ENCODE measurements at regions not wholly inside any gene's neighbourhood (a gene's known extent, or its start where the extent isn't known, plus 50 kb on each side); places are given as distances from the start of the nearest gene placed in this dataset.
"Not testable (repeated sequence)": the region's sequence is repeated elsewhere in the genome, so short reads cannot be mapped to it uniquely, and the experiment has no call there.

- DNase-seq (ENCODE audit: low spot score): no peak
- FAIRE-seq: no peak
Observed at GRCh38 chr10:9939716-9940115, 1078.0 kb upstream of the CELF2 start.

- no peak for DNase-seq (ENCODE audit: low spot score)
- no peak for FAIRE-seq
Observed at GRCh38 chr10:9944690-9945089, 1073.0 kb upstream of the CELF2 start.

- DNase-seq (ENCODE audit: low spot score) (no peak), FAIRE-seq (no peak)
Observed at GRCh38 chr10:9950070-9950469, 1067.6 kb upstream of the CELF2 start.

- DNase-seq (ENCODE audit: low spot score) (no peak), FAIRE-seq (no peak)
Observed at GRCh38 chr10:9951481-9952257, 1066.0 kb upstream of the CELF2 start.

GRCh38 chr10:9957351-9957750, 1060.3 kb upstream of the CELF2 start:
- no peak for DNase-seq (ENCODE audit: low spot score)

GRCh38 chr10:9957876-9958275, 1059.8 kb upstream of the CELF2 start:
- FAIRE-seq; DNase-seq (ENCODE audit: low spot score): not testable (repeated sequence)

More at GRCh38 chr10:9957351-9957750, 1060.3 kb upstream of the CELF2 start:
- FAIRE-seq: no peak

- FAIRE-seq: no peak
Observed at GRCh38 chr10:9965341-9965740, 1052.3 kb upstream of the CELF2 start.

GRCh38 chr10:9986786-9987185, 1030.9 kb upstream of the CELF2 start:
- FAIRE-seq: no peak
- DNase-seq (ENCODE audit: low spot score): no peak

More at GRCh38 chr10:9965341-9965740, 1052.3 kb upstream of the CELF2 start:
- no peak for DNase-seq (ENCODE audit: low spot score)

GRCh38 chr10:9987197-9987596, 1030.5 kb upstream of the CELF2 start:
- DNase-seq (ENCODE audit: low spot score): no peak
- FAIRE-seq: no peak

- FAIRE-seq: no peak
- DNase-seq (ENCODE audit: low spot score): no peak
Observed at GRCh38 chr10:9992661-9993060, 1025.0 kb upstream of the CELF2 start.

- FAIRE-seq: no peak
Observed at GRCh38 chr10:9994131-9994530, 1023.5 kb upstream of the CELF2 start.

GRCh38 chr10:9999627-10000026, 1018.0 kb upstream of the CELF2 start:
- DNase-seq (ENCODE audit: low spot score) (no peak), FAIRE-seq (no peak)

More at GRCh38 chr10:9994131-9994530, 1023.5 kb upstream of the CELF2 start:
- no peak for DNase-seq (ENCODE audit: low spot score)

- DNase-seq (ENCODE audit: low spot score): no peak
Observed at GRCh38 chr10:10007957-10008356, 1009.7 kb upstream of the CELF2 start.

GRCh38 chr10:10010397-10010796, 1007.3 kb upstream of the CELF2 start:
- FAIRE-seq (no peak), DNase-seq (ENCODE audit: low spot score) (no peak)

More at GRCh38 chr10:10007957-10008356, 1009.7 kb upstream of the CELF2 start:
- no peak for FAIRE-seq

GRCh38 chr10:10014846-10015245, 1002.8 kb upstream of the CELF2 start:
- DNase-seq (ENCODE audit: low spot score) (no peak), FAIRE-seq (no peak)

- FAIRE-seq: no peak
- DNase-seq (ENCODE audit: low spot score): no peak
Observed at GRCh38 chr10:10017716-10018115, 1000.0 kb upstream of the CELF2 start.

GRCh38 chr10:10020945-10021344, 996.7 kb upstream of the CELF2 start:
- no peak for FAIRE-seq
- DNase-seq (ENCODE audit: low spot score): no peak

GRCh38 chr10:10032991-10033390, 984.7 kb upstream of the CELF2 start:
- DNase-seq (ENCODE audit: low spot score) (no peak), FAIRE-seq (no peak)

GRCh38 chr10:10038348-10038747, 979.3 kb upstream of the CELF2 start:
- no peak for FAIRE-seq
- DNase-seq (ENCODE audit: low spot score): no peak

- FAIRE-seq: no peak
Observed at GRCh38 chr10:10039595-10039994, 978.1 kb upstream of the CELF2 start.

GRCh38 chr10:10043083-10043482, 974.6 kb upstream of the CELF2 start:
- FAIRE-seq: no peak
- DNase-seq (ENCODE audit: low spot score): no peak

More at GRCh38 chr10:10039595-10039994, 978.1 kb upstream of the CELF2 start:
- DNase-seq (ENCODE audit: low spot score): no peak

- FAIRE-seq (no peak), DNase-seq (ENCODE audit: low spot score) (no peak)
Observed at GRCh38 chr10:10044922-10045764, 972.5 kb upstream of the CELF2 start.

GRCh38 chr10:10045765-10046028, 972.0 kb upstream of the CELF2 start:
- FAIRE-seq: no peak
- DNase-seq (ENCODE audit: low spot score): no peak

Data from RCC 7860 (cell line).